HG02938 (cell line): ENCODE measurements at regions not wholly inside any gene's neighbourhood (a gene's known extent, or its start where the extent isn't known, plus 50 kb on each side); places are given as distances from the start of the nearest gene placed in this dataset.

Experiments used
- ATAC-seq: cut with Tn5 transposase; IDR thresholded peaks from one replicate; pipeline ENCODE4 v1.9.1; 2021; ENCODE audit warnings: mild to moderate bottlenecking, moderate library complexity; ENCODE audit not compliant: unreplicated experiment

- no peak for ATAC-seq
Measured at GRCh38 chr10:112006831-112007230, 176.7 kb downstream of the GPAM start.

- ATAC-seq: no peak
Measured at GRCh38 chr10:112022196-112022595, 161.4 kb downstream of the GPAM start.

- ATAC-seq: no peak
Measured at GRCh38 chr10:112024079-112024478, 159.5 kb downstream of the GPAM start.

- ATAC-seq: no peak
Measured at GRCh38 chr10:112025228-112025627, 158.3 kb downstream of the GPAM start.

- ATAC-seq: no peak
Measured at GRCh38 chr10:112026438-112026837, 157.1 kb downstream of the GPAM start.

GRCh38 chr10:112027731-112028280, 155.8 kb downstream of the GPAM start:
- ATAC-seq: no peak

GRCh38 chr10:112030431-112030830, 153.1 kb downstream of the GPAM start:
- no peak for ATAC-seq

GRCh38 chr10:112039823-112040222, 143.7 kb downstream of the GPAM start:
- no peak for ATAC-seq

GRCh38 chr10:112040696-112041095, 142.9 kb downstream of the GPAM start:
- no peak for ATAC-seq

GRCh38 chr10:112045938-112046337, 137.6 kb downstream of the GPAM start:
- ATAC-seq: no peak

GRCh38 chr10:112047674-112048073, 135.9 kb downstream of the GPAM start:
- no peak for ATAC-seq

GRCh38 chr10:112052166-112052565, 131.4 kb downstream of the GPAM start:
- ATAC-seq: no peak

GRCh38 chr10:112053895-112054294, 129.7 kb downstream of the GPAM start:
- no peak for ATAC-seq

GRCh38 chr10:112054516-112054915, 129.0 kb downstream of the GPAM start:
- no peak for ATAC-seq

- no peak for ATAC-seq
Measured at GRCh38 chr10:112057072-112057471, 126.5 kb downstream of the GPAM start.

GRCh38 chr10:112059220-112059619, 124.3 kb downstream of the GPAM start:
- no peak for ATAC-seq

- ATAC-seq: no peak
Measured at GRCh38 chr10:112071596-112072133, 111.9 kb downstream of the GPAM start.

GRCh38 chr10:112078003-112078402, 105.6 kb downstream of the GPAM start:
- no peak for ATAC-seq

- no peak for ATAC-seq
Measured at GRCh38 chr10:112080231-112080630, 103.3 kb downstream of the GPAM start.

GRCh38 chr10:112082120-112082519, 101.4 kb downstream of the GPAM start:
- no peak for ATAC-seq

GRCh38 chr10:112083472-112083871, 100.1 kb downstream of the GPAM start:
- no peak for ATAC-seq

GRCh38 chr10:112087953-112088456, 95.6 kb downstream of the GPAM start:
- ATAC-seq: no peak

GRCh38 chr10:112091703-112092102, 91.9 kb downstream of the GPAM start:
- no peak for ATAC-seq
